Parathyroid adenoma (tissue), 2 donors: ENCODE measurements at regions not wholly inside any gene's neighbourhood (a gene's known extent, or its start where the extent isn't known, plus 50 kb on each side); places are given as distances from the start of the nearest gene placed in this dataset.

ENCODE experiments used
- H2AFZ ChIP-seq: fragments of 300-600 bp; sonication (generic); one replicate; pipeline ENCODE4 v1.7.0; 2017; ENCODE audit warnings: antibody characterized with exemption, mild to moderate bottlenecking
- H3K27ac ChIP-seq: fragments of 300-600 bp; sonication (generic); one replicate; pipeline ENCODE4 v1.7.0; 2017
- H3K27me3 ChIP-seq: fragments of 300-600 bp; sonication (generic); one replicate; pipeline ENCODE4 v1.7.0; 2017; ENCODE audit warnings: low read length; ENCODE audit not compliant: control insufficient read depth, insufficient read depth
- H3K36me3 ChIP-seq: fragments of 300-600 bp; sonication (generic); one replicate; pipeline ENCODE4 v1.7.0; 2017; ENCODE audit warnings: low read length; ENCODE audit not compliant: control insufficient read depth, insufficient read depth
- H3K4me1 ChIP-seq: fragments of 300-600 bp; sonication (generic); one replicate; pipeline ENCODE4 v1.7.0; 2017; ENCODE audit warnings: control low read depth
- H3K4me2 ChIP-seq: fragments of 300-600 bp; sonication (generic); one replicate; pipeline ENCODE4 v1.7.0; 2017; ENCODE audit warnings: low read length
- H3K4me3 ChIP-seq: fragments of 300-600 bp; sonication (generic); one replicate; pipeline ENCODE4 v1.7.0; 2017; ENCODE audit warnings: low read depth, low read length
- H3K79me2 ChIP-seq: fragments of 300-600 bp; sonication (generic); one replicate; pipeline ENCODE4 v1.7.0; 2017; ENCODE audit warnings: control low read depth
- H3K9ac ChIP-seq: fragments of 300-600 bp; sonication (generic); one replicate; pipeline ENCODE4 v1.7.0; 2017; ENCODE audit warnings: mild to moderate bottlenecking
- H3K9me3 ChIP-seq: fragments of 300-600 bp; sonication (generic); one replicate; pipeline ENCODE4 v1.7.0; 2017; ENCODE audit warnings: low read length; ENCODE audit not compliant: control insufficient read depth
- CTCF ChIP-seq: fragments of 300-600 bp; sonication (generic); IDR thresholded peaks from one replicate; pipeline ENCODE4 v1.7.0; 2017; ENCODE audit warnings: antibody characterized with exemption, mild to moderate bottlenecking
- donor health status: primary hyperparathyroidism.

GRCh38 chr3:132987396-132987795, 50.8 kb upstream of the TMEM108 start:
- H3K27me3 ChIP-seq = no peaks in the 10 kb centered on the region
- H3K4me2 ChIP-seq = no peak overlapping the region
- no peak overlapping the region for H3K9ac ChIP-seq
- no peaks in the 10 kb centered on the region for H3K79me2 ChIP-seq
- H3K9me3 ChIP-seq = no peaks in the 10 kb centered on the region
- TF ChIP-seq CTCF = no peak
- H3K27ac ChIP-seq = no peak overlapping the region
- H3K4me1 ChIP-seq = no peaks in the 10 kb centered on the region
- H2AFZ ChIP-seq = no peak overlapping the region
- H3K4me3 ChIP-seq = no peak overlapping the region
- no peaks in the 10 kb centered on the region for H3K36me3 ChIP-seq

- no peak for TF ChIP-seq CTCF
- Histone ChIP-seq H3K4me1 (no peaks in the 10 kb centered on the region), H3K9me3 (no peaks in the 10 kb centered on the region), H3K27ac (no peak overlapping the region), H3K4me3 (no peak overlapping the region), H3K9ac (no peak overlapping the region), H3K27me3 (no peaks in the 10 kb centered on the region), H3K4me2 (no peak overlapping the region), H2AFZ (no peak overlapping the region), H3K79me2 (no peaks in the 10 kb centered on the region), H3K36me3 (no peaks in the 10 kb centered on the region)
Measured at GRCh38 chr3:132984181-132984580, 54.0 kb upstream of the TMEM108 start.

DNA sequence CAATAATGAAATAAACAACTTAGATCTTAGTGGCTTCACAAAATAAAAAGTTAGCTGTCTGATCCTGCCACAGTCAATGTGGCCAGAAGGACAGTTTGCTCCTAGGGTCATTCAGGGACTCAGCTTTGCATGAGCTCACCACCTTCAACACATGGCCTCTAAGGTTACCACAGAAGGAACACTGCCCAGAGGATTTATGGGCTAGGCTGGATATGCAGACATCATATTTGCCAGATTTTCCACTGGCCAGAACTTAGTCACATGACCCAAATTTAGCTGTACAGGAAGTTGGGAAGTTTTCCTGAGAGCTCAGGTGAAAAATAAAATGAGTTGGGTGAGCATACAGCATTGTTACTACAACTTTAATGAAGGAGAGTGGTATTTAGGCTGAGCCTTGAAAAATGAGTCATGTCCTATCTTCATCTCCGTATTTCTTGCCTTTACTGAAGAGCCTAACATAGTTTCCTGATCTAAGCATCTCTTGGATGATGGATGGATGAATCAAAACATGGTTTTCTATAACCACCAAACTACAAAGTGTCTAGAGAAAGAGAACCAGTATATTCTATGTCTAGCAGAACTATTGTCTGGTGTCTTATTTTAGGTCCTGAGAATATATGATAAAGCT, 54.9 kb upstream of the TMEM108 start:
- no peak for TF ChIP-seq CTCF
- no peaks in the 10 kb centered on the region for H3K36me3 ChIP-seq

GRCh38 chr3:132981719-132982118, 56.5 kb upstream of the TMEM108 start:
- Histone ChIP-seq H3K4me1 (no peaks in the 10 kb centered on the region), H3K27ac (no peak overlapping the region), H3K27me3 (no peaks in the 10 kb centered on the region), H3K36me3 (no peaks in the 10 kb centered on the region), H3K9ac (no peak overlapping the region), H3K9me3 (no peaks in the 10 kb centered on the region), H3K4me3 (no peak overlapping the region), H2AFZ (no peak overlapping the region), H3K4me2 (no peak overlapping the region), H3K79me2 (no peaks in the 10 kb centered on the region)
- no peak for TF ChIP-seq CTCF

More for the DNA sequence above, 54.9 kb upstream of the TMEM108 start:
- H3K4me3 ChIP-seq = no peak overlapping the region
- H2AFZ ChIP-seq = no peak overlapping the region
- H3K9me3 ChIP-seq = no peaks in the 10 kb centered on the region
- H3K4me2 ChIP-seq = no peak overlapping the region
- no peaks in the 10 kb centered on the region for H3K79me2 ChIP-seq
- H3K4me1 ChIP-seq = no peaks in the 10 kb centered on the region
- no peak overlapping the region for H3K27ac ChIP-seq
- no peak overlapping the region for H3K9ac ChIP-seq
- no peaks in the 10 kb centered on the region for H3K27me3 ChIP-seq

- TF ChIP-seq CTCF = no peak
- H2AFZ ChIP-seq = no peak overlapping the region
- no peaks in the 10 kb centered on the region for H3K27me3 ChIP-seq
- H3K4me2 ChIP-seq = no peak overlapping the region
- no peaks in the 10 kb centered on the region for H3K36me3 ChIP-seq
- no peak overlapping the region for H3K4me3 ChIP-seq
- no peaks in the 10 kb centered on the region for H3K4me1 ChIP-seq
- no peaks in the 10 kb centered on the region for H3K9me3 ChIP-seq
- H3K27ac ChIP-seq = no peak overlapping the region
- H3K9ac ChIP-seq = no peak overlapping the region
- no peaks in the 10 kb centered on the region for H3K79me2 ChIP-seq
Measured at GRCh38 chr3:132980102-132980501, 58.1 kb upstream of the TMEM108 start.
